OCI-M1 (cell line): ENCODE measurements at regions not wholly inside any gene's neighbourhood (a gene's known extent, or its start where the extent isn't known, plus 50 kb on each side); places are given as distances from the start of the nearest gene placed in this dataset.
"Not testable (repeated sequence)": the region's sequence is repeated elsewhere in the genome, so short reads cannot be mapped to it uniquely, and the experiment has no call there.

Experiments
- DNase-seq: peaks from one replicate; lab custom pipeline; 2025; lab: John Stamatoyannopoulos, UW

DNA sequence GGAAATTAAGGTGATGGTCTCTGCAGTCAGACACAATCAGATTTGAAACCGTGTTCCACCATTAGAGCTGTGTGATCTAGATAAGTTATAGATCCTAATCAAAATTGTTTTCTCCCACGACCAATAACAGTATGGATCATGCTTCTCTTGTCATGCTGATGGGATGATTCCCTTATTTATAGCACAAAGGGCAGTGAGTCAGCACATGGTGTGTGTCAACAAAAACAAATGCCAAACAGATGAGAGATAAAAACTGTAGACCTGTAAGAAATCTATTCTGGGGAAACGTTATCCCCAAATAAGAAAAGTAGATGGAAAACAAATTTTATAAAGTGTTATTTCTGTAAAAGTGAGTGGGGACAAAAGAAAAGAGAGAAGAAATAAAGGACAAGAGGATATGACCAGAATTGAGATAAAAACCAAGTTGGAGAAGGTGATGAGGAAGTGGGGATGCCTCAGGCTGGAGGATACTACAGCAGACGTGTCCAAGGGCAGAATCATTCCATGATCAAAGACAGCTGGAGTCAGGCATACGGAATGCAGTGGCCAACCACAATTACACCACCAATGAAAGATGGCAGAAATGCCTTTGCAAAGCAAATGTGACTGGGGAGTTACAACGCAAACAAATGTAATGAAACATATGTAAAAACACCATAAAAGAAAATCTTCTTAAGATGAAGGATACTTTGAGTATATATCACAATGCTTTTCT lies 377.8 kb upstream of the PRKX start:
- no peak for DNase-seq

GRCh38 chrX:4059893-4060292 lies 346.4 kb upstream of the PRKX start:
- no peak for DNase-seq

GRCh38 chrX:4043951-4044350 lies 330.5 kb upstream of the PRKX start:
- DNase-seq, result no peak

GRCh38 chrX:4035874-4036273 lies 322.4 kb upstream of the PRKX start:
- DNase-seq, result no peak

DNA sequence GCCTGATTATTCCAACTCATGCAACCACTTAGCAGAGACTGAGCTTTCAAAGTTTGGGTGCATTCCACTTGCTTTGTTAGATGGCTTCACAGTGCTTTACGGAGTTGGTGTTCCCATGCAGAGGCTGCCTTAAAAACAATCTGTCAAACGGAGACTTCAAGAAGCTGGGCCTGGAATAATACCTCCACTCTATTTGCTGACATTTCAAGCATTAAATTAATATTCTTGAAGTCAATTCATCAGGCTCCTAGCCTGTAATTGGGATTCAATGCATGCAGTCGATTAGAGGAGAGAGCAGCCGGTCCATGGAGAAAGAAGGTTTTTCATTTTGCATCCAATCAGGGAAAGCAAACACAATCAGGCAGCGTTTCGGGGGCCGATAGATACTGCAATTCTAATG lies 314.7 kb upstream of the PRKX start:
- no peak for DNase-seq

DNA sequence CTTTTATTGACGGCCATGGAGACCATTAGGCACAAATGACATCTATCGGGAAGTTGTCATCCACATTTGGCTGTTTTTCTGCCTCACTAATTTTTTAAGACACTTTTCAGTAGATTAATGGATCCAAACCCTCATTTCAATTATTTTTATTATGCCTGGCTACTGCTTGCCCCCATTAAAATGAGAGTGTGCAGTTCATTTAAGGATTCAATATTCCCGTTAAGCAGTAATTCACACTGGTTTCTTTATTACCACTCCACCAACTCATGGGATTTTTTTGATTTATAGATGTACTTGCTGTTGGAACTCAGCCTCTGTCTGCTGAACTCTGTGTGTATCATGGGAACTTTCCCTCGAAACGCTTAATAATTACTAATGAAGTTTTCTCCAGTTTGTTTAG lies 291.8 kb upstream of the PRKX start:
- DNase-seq, result no peak

GRCh38 chrX:4004822-4005221 lies 291.4 kb upstream of the PRKX start:
- no peak for DNase-seq

DNA sequence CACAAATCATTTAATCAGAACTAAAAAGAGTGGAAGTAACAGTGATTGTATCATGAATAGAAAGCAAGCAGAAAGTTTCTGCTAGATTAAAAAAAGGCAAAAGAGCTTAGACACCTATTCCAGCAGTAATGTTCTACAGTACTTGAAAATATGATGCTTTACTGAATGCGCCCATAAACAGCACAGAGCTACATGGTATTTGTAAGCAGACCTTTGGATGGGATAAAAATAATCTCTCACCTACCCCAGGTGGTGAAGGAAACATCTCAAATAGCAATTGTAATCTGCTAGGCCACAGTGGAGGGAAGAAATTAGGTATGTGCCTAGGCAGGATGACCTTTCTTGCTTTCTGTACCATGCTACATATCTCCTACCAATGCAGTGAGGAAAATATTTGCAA lies 280.9 kb upstream of the PRKX start:
- no peak for DNase-seq

- DNase-seq, result peak; percentile 2
Measured at GRCh38 chrX:3990569-3990968, 277.1 kb upstream of the PRKX start.

GRCh38 chrX:3972104-3972858 lies 258.8 kb upstream of the PRKX start:
- not testable (repeated sequence) for DNase-seq

DNA sequence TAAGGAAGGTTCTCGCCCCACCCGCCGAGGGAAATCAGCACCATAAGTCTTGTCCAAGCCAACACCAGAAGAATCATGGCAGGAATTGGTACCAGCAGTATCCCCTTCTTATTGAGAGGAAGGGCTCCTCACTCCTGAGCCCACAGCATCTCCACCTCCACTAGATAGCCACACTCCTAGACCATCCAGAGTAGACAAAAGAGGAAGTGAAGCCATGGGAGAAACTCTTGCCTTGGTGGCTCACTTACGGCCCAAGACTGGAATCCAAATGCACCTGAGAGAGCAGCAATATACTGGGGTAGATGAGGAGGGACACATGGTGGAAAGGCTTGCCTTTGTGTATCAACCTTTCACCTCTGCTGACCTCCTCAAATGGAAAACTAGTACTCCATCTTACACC lies 255.3 kb upstream of the PRKX start:
- no peak for DNase-seq

- DNase-seq, result no peak
Measured at GRCh38 chrX:3963980-3964379, 250.5 kb upstream of the PRKX start.

DNA sequence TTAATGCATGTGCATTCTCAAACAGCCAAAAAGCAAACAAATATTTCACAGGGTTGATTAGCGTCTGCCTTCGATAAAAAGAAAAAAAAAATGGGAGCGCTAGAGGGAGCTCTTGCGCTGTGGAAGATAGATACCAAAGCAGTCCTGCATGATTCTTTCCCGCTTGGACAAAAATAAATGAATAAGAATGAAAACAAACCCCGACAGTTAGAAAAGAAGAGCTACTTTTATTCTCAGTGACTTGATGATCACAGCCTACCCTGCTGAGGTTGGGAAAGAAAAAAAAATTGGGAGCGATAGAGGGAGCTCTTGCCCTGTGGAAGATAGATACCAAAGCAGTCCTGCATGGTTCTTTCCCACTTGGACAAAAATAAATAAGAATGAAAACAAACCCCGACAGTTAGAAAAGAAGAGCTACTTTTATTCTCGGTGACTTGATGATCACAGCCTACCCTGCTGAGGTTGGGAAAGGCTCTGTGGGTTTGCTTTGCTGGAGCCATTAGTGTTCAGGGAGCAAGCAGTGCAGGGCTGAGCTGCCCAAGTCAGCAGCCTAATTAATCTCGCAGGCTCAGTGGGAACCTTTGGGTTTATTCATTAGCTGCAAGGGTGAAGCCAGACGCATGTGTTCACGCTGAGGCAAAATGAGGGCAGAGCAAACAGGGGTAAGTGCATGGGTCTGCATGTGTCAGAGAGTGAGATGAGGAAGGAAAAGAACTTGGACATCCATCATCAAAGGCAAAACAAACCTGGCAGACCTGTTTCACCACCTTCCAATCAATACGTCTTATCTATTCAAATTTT lies 249.3 kb upstream of the PRKX start:
- peak; percentile 70 for DNase-seq

- DNase-seq, result no peak
Measured at GRCh38 chrX:3960952-3961351, 247.5 kb upstream of the PRKX start.

DNA sequence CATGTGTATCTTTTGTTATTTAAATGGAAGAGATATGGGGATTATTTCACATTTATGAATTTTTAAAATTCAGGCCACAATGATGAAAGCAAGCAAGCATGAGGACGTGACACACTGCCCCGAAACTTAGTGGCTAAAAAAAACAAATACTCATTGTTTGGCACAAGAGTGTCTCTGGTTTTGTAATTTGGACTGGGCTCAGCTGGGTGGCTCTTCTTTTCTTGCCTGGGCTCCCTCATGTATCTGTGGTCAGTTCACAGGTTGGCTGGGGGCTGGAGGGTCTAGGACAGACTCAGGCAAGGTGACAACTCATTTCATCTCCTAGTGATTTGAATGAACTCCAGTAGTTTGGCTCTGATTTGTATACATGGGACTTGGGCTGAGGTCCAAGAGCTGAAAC lies 238.4 kb upstream of the PRKX start:
- DNase-seq, result no peak

- DNase-seq, result no peak
Measured at GRCh38 chrX:3950373-3950772, 236.9 kb upstream of the PRKX start.

DNA sequence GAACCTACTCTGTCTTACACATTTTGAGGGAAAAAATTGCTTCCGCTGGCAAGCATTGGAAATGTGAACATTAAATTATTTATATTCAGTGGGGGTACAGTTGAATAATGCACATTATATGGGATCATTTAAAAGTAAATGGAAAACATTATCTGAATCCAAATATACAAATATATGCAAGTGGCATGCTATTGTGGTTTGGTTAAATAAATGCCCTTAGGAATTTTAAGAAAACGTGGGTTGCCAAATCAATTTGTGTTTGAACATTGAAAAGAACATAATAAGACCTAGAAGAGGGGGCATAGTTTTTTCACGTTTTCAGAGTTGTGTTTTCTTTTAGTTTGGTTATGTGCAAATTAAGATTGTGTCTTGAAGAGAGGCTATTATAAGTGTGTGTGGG lies 230.5 kb upstream of the PRKX start:
- DNase-seq, result no peak

DNA sequence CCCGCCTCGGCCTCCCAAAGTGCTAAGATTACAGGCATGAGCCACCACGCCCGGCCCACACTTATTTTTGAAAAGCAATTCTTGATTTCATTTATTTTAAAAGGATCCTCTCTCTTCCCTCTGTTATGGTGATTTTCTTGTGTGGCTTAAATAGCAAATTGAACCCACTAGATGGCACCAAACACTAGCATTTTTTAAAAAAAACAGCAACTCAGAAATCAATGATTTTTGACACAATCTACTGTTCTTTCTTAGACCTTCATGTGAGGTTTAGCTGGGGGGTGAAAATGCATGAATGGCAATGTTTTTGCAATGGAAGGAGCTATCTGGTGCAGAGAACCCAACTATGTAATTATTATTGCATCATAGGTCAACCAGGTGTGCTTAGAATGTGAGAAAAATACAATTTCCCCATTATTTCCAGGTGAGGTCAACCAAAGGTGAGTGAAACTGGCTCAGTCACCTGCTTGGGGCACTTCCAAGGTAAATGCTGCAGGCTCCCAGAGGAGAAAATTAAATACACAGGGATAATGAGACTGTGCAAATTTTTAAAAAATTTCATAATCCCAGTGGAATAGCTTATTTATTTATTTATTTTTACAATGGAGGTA lies 226.7 kb upstream of the PRKX start:
- peak; percentile 60 for DNase-seq

DNA sequence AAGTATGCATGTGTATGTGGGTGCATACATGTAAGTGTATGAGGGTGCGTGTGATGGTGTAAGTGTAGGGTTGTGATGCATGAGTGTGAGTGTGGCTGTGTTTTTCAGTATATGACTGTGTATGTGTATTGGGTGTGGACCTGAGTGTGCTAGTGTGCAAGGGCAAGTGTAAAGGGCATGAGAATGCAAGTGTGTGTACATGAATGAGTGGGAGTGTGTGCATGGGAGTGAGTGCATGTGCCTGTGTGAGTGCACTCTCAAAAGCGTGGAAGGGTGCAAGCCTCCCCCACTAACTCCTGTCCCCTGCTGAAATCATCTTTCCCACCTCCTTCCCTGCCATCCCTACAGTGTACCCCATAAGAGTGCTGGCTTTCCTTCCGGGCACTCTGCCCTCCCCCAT lies 225.1 kb upstream of the PRKX start:
- no peak for DNase-seq

- not testable (repeated sequence) for DNase-seq
Measured at GRCh38 chrX:3935196-3935595, 221.7 kb upstream of the PRKX start.

DNA sequence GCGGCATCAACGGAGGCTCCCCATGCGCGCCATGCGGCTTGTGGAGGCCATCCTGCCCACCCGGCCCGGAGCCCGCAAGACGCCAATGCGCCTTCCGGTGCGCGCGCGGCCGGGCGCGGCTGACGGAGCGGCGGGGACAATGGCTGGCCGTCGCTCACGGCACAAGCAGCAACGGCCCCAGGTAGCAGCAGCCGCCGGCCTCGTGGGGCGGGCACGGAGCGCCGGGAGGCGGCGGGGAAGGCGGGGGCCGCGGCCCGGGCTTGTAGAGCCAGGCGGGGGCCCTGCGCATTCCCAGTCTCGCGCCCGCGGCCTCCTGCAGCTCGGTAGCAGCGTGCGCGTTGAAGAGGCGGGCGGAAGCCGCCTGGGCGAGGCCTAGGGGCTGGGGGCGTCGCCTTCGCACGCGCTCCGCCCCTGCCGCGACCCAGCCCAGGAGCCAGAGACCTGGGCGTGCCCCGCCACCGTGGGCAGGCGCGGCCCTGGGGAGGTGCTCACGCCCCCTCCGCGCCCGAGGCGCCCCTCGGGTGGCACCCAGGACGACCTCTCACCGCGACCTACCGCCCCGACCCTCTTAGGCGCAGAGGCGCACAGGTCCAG lies 207.1 kb upstream of the PRKX start:
- DNase-seq, result not testable (repeated sequence)
